ENCODE measurements at regions not wholly inside any gene's neighbourhood (a gene's known extent, or its start where the extent isn't known, plus 50 kb on each side); places are given as distances from the start of the nearest gene placed in this dataset.

DNA sequence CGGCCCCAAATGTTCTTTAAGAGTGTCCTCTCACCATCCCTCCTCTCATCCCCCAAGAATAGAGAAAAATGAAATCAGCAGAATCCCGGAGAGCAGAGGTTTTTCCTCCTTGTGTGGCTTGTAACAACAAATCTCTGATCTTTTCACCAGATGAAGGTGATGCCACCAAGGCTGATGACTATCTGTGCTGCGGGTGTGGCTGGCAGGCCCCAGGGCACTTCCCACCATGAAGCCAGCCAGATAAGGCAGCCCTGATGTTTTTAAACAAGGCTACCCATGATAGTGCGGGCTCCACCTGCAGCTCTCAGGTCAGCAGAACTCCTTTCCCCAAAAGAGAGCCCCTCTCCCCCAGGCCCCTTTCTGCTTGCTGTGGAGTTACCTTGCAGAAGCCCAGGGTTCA, 58.0 kb upstream of the PARP11 start:
- no peaks in the 10 kb centered on the region for H3K27me3 ChIP-seq (ENCODE audit: insufficient read depth)
- no peaks in the 10 kb centered on the region for H3K79me2 ChIP-seq (replicated peaks; ENCODE audit: insufficient read depth)
- peaks cover 5% of the 10 kb centered on the region for H3K9me2 ChIP-seq (ENCODE audit: insufficient read depth)
- peaks cover 32% of the 10 kb centered on the region for H3K4me1 Mint-ChIP-seq
- H3K36me3 Mint-ChIP-seq (ENCODE audit: low read depth), result no peaks in the 10 kb centered on the region
- H3K4me3 ChIP-seq, result no peak overlapping the region
- no peak overlapping the region for H2AFZ ChIP-seq
- H3K27ac ChIP-seq (ENCODE audit: low read depth), result no peak overlapping the region
- DNase-seq (ENCODE audit: low spot score) (no peak), ATAC-seq (no peak)
- H3K9me3 Mint-ChIP-seq, result no peaks in the 10 kb centered on the region
- no peak for TF ChIP-seq EZH2phosphoT487 (IDR thresholded peaks at IDR 0.05; ENCODE audit: unreplicated experiment)
- TF ChIP-seq POLR2AphosphoS5 (IDR thresholded peaks at IDR 0.05; ENCODE audit: low read depth), result no peak
- TF ChIP-seq, protein P1, sequence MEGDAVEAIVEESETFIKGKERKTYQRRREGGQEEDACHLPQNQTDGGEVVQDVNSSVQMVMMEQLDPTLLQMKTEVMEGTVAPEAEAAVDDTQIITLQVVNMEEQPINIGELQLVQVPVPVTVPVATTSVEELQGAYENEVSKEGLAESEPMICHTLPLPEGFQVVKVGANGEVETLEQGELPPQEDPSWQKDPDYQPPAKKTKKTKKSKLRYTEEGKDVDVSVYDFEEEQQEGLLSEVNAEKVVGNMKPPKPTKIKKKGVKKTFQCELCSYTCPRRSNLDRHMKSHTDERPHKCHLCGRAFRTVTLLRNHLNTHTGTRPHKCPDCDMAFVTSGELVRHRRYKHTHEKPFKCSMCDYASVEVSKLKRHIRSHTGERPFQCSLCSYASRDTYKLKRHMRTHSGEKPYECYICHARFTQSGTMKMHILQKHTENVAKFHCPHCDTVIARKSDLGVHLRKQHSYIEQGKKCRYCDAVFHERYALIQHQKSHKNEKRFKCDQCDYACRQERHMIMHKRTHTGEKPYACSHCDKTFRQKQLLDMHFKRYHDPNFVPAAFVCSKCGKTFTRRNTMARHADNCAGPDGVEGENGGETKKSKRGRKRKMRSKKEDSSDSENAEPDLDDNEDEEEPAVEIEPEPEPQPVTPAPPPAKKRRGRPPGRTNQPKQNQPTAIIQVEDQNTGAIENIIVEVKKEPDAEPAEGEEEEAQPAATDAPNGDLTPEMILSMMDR (conservative IDR thresholded peaks at IDR 0.05; ENCODE audit: low read depth in 2 of 2), result no peak
- TF ChIP-seq STAT1 (IDR thresholded peaks at IDR 0.05; ENCODE audit: unreplicated experiment), result no peak
- TF ChIP-seq EZH2 (IDR thresholded peaks at IDR 0.05; ENCODE audit: low read depth, unreplicated experiment), result no peak
- TF ChIP-seq, protein P2, sequence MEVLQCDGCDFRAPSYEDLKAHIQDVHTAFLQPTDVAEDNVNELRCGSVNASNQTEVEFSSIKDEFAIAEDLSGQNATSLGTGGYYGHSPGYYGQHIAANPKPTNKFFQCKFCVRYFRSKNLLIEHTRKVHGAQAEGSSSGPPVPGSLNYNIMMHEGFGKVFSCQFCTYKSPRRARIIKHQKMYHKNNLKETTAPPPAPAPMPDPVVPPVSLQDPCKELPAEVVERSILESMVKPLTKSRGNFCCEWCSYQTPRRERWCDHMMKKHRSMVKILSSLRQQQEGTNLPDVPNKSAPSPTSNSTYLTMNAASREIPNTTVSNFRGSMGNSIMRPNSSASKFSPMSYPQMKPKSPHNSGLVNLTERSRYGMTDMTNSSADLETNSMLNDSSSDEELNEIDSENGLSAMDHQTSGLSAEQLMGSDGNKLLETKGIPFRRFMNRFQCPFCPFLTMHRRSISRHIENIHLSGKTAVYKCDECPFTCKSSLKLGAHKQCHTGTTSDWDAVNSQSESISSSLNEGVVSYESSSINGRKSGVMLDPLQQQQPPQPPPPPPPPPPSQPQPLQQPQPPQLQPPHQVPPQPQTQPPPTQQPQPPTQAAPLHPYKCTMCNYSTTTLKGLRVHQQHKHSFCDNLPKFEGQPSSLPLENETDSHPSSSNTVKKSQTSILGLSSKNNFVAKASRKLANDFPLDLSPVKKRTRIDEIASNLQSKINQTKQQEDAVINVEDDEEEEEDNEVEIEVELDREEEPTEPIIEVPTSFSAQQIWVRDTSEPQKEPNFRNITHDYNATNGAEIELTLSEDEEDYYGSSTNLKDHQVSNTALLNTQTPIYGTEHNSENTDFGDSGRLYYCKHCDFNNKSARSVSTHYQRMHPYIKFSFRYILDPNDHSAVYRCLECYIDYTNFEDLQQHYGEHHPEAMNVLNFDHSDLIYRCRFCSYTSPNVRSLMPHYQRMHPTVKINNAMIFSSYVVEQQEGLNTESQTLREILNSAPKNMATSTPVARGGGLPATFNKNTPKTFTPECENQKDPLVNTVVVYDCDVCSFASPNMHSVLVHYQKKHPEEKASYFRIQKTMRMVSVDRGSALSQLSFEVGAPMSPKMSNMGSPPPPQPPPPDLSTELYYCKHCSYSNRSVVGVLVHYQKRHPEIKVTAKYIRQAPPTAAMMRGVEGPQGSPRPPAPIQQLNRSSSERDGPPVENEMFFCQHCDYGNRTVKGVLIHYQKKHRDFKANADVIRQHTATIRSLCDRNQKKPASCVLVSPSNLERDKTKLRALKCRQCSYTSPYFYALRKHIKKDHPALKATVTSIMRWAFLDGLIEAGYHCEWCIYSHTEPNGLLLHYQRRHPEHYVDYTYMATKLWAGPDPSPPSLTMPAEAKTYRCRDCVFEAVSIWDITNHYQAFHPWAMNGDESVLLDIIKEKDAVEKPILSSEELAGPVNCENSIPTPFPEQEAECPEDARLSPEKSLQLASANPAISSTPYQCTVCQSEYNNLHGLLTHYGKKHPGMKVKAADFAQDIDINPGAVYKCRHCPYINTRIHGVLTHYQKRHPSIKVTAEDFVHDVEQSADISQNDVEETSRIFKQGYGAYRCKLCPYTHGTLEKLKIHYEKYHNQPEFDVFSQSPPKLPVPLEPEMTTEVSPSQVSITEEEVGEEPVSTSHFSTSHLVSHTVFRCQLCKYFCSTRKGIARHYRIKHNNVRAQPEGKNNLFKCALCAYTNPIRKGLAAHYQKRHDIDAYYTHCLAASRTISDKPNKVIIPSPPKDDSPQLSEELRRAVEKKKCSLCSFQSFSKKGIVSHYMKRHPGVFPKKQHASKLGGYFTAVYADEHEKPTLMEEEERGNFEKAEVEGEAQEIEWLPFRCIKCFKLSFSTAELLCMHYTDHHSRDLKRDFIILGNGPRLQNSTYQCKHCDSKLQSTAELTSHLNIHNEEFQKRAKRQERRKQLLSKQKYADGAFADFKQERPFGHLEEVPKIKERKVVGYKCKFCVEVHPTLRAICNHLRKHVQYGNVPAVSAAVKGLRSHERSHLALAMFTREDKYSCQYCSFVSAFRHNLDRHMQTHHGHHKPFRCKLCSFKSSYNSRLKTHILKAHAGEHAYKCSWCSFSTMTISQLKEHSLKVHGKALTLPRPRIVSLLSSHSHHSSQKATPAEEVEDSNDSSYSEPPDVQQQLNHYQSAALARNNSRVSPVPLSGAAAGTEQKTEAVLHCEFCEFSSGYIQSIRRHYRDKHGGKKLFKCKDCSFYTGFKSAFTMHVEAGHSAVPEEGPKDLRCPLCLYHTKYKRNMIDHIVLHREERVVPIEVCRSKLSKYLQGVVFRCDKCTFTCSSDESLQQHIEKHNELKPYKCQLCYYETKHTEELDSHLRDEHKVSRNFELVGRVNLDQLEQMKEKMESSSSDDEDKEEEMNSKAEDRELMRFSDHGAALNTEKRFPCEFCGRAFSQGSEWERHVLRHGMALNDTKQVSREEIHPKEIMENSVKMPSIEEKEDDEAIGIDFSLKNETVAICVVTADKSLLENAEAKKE (CRISPR knock-in tag; IDR thresholded peaks at IDR 0.05), result no peak
- no peak for TF ChIP-seq ZNF331 (CRISPR knock-in tag; IDR thresholded peaks at IDR 0.05; ENCODE audit: low read depth)
- TF ChIP-seq, protein P3, sequence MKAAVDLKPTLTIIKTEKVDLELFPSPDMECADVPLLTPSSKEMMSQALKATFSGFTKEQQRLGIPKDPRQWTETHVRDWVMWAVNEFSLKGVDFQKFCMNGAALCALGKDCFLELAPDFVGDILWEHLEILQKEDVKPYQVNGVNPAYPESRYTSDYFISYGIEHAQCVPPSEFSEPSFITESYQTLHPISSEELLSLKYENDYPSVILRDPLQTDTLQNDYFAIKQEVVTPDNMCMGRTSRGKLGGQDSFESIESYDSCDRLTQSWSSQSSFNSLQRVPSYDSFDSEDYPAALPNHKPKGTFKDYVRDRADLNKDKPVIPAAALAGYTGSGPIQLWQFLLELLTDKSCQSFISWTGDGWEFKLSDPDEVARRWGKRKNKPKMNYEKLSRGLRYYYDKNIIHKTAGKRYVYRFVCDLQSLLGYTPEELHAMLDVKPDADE (IDR thresholded peaks at IDR 0.05), result no peak
- H3F3A ChIP-seq (replicated peaks; ENCODE audit: low read depth), result 0 out of 2 replicates have a peak, but pooled peaks cover 2% of the 10 kb centered on the region
- peaks cover 4% of the 10 kb centered on the region for H3K27me3 Mint-ChIP-seq (ENCODE audit: insufficient read depth, low read depth, poor library complexity)
- H3K4me3 Mint-ChIP-seq, result no peak overlapping the region
- H3K27ac Mint-ChIP-seq, result no peak overlapping the region
- H3K4me2 ChIP-seq, result no peak overlapping the region
- H3K36me3 ChIP-seq (ENCODE audit: insufficient read depth), result no peaks in the 10 kb centered on the region
- no peaks in the 10 kb centered on the region for H4K20me1 ChIP-seq (replicated peaks; ENCODE audit: insufficient read depth)
- H3K4me1 ChIP-seq (ENCODE audit: insufficient read depth), result peaks cover 16% of the 10 kb centered on the region

Data from GM23338 (cell line).